ENCODE measurements at regions not wholly inside any gene's neighbourhood (a gene's known extent, or its start where the extent isn't known, plus 50 kb on each side); places are given as distances from the start of the nearest gene placed in this dataset.

DNA sequence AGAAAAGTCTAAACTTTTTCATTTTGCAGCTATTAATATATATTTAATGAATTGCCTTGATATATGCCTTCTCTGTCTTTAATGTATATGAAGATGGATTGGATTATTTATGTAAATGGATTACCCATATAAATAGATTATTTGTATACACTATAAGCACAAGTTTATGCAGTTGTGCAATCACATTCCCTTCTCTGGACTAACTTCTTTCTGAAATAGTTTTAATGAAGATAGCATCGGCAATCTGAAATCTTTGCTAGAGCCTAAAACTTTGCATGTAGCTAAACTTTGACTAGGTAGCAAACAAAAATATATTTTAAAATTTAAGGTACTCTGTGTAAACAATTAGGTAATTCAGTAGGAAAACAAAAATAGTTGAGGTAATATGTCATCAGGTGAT, 127.8 kb downstream of the PCDH7 start:
- Histone ChIP-seq H2BK12ac (ENCODE audit: low read depth, low read length) (no peak overlapping the region), H3K56ac (replicated peaks; ENCODE audit: insufficient read length, low read depth, low read length) (no peak overlapping the region), H3K79me2 (ENCODE audit: control insufficient read depth in 1 of 2, insufficient read depth in 2 of 2, low read length in 2 of 2) (no peaks in the 10 kb centered on the region), H3K9ac (replicated peaks in 1 of 4; ENCODE audit: extremely low read depth in 1 of 4, low read depth in 3 of 4, low read length in 3 of 4) (no peak overlapping the region), H3K4me3 (ENCODE audit: extremely low read depth in 1 of 4, insufficient read depth in 2 of 4, low read depth in 3 of 4, low read length in 4 of 4) (no peak overlapping the region), H2BK15ac (ENCODE audit: low read length) (no peak overlapping the region), H3K36me3 (ENCODE audit: control insufficient read depth in 2 of 4, insufficient read depth in 4 of 4, low read length in 3 of 4) (no peaks in the 10 kb centered on the region), H3K4ac (replicated peaks; ENCODE audit: insufficient read length, low read depth, low read length) (no peak overlapping the region), H2BK5ac (ENCODE audit: low read depth, low read length) (no peak overlapping the region), H2AFZ (ENCODE audit: low read length) (no peak overlapping the region), H3K23ac (ENCODE audit: insufficient read length) (no peak overlapping the region), H3K14ac (ENCODE audit: insufficient read length) (no peak overlapping the region), H3K27ac (ENCODE audit: low read depth, low read length) (no peak overlapping the region), H3K27me3 (replicated peaks in 1 of 4; ENCODE audit: control insufficient read depth in 3 of 4, extremely low read depth in 1 of 4, insufficient read depth in 3 of 4, low read length in 3 of 4) (no peaks in the 10 kb centered on the region), H3K4me2 (ENCODE audit: insufficient read depth in 1 of 2, low read depth in 2 of 2, low read length in 2 of 2) (no peak overlapping the region), H3K18ac (ENCODE audit: extremely low read depth, low read length) (no peak overlapping the region), H3K23me2 (ENCODE audit: low read depth, low read length) (no peaks in the 10 kb centered on the region), H2AK5ac (ENCODE audit: low read depth, low read length) (no peak overlapping the region), H2BK120ac (replicated peaks; ENCODE audit: low read depth, low read length) (no peak overlapping the region), H4K20me1 (replicated peaks in 1 of 2; ENCODE audit: control insufficient read depth in 1 of 2, insufficient read depth in 2 of 2, low read length in 2 of 2) (no peaks in the 10 kb centered on the region), H3K9me3 (ENCODE audit: insufficient read depth in 2 of 2, low read depth in 1 of 2, low read length in 1 of 2) (no peaks in the 10 kb centered on the region), H4K8ac (ENCODE audit: extremely low read depth, insufficient read depth, low read length) (no peak overlapping the region), H3K79me1 (ENCODE audit: low read depth, low read length) (no peaks in the 10 kb centered on the region), H4K5ac (ENCODE audit: insufficient read length, low read depth, low read length) (no peak overlapping the region), H4K91ac (replicated peaks; ENCODE audit: insufficient read length, low read length) (no peak overlapping the region), H3K4me1 (replicated peaks in 1 of 4; ENCODE audit: control insufficient read depth in 3 of 4, insufficient read depth in 4 of 4, low read length in 3 of 4) (peaks cover 0 to 6% (median under 1%) of the 10 kb centered on the region in 4 experiments; a peak in 1 of 7 replicates), H2BK20ac (ENCODE audit: low read length) (no peak overlapping the region)
- CTCF ChIA-PET (ENCODE audit: partially characterized antibody), result interaction anchor here (1.1 kb wide), 1 partner anchor 126 kb away, joined by 3 read pairs; no protein-coding TSS in a partner anchor
- POLR2A ChIA-PET (ENCODE audit: partially characterized antibody), result no interaction called here
- DNase-seq (ENCODE audit: low read depth in 1 of 2, low spot score in 2 of 2), result no peak
- TF ChIP-seq SIRT6 (IDR thresholded peaks at IDR 0.05; ENCODE audit: low read length) (no peak), BCL11A (IDR thresholded peaks at IDR 0.05; ENCODE audit: low read depth in 2 of 2, low read length in 2 of 2) (no peak), TBP (IDR thresholded peaks at IDR 0.05; ENCODE audit: low read depth, low read length) (no peak), CTCF (IDR thresholded peaks at IDR 0.05; ENCODE audit: control extremely low read depth in 1 of 3, insufficient read depth in 1 of 3, low read depth in 1 of 3, low read length in 3 of 3) (no peak), POLR2AphosphoS5 (IDR thresholded peaks at IDR 0.05; ENCODE audit: low read depth, low read length) (no peak), CBX5 (IDR thresholded peaks at IDR 0.05; ENCODE audit: low read depth, low read length) (no peak), YY1 (IDR thresholded peaks at IDR 0.05; ENCODE audit: low read depth, low read length) (no peak)
- no peak for FAIRE-seq
- 96% methylated on average over 1 of the region's 1 CpG; no CpG with 5 or more reads in 1 of the 2 experiments for WGBS, 2 experiments (ENCODE audit: extremely low coverage in 1 of 2, insufficient coverage in 1 of 2, insufficient read length in 1 of 2, insufficient replicate concordance in 2 of 2, low coverage in 1 of 2, low lambda C conversion rate in 2 of 2, missing lambda C conversion rate in 1 of 2)
